ENCODE measurements at regions not wholly inside any gene's neighbourhood (a gene's known extent, or its start where the extent isn't known, plus 50 kb on each side); places are given as distances from the start of the nearest gene placed in this dataset.

GRCh38 chr3:34852844-34853439 lies 786.4 kb upstream of the ARPP21 start:
- H3K27ac ChIP-seq = no peak overlapping the region
- TF ChIP-seq CTCF (conservative IDR thresholded peaks at IDR 0.05) (no peak), ZFX (IDR thresholded peaks at IDR 0.05) (no peak)

- H3K27ac ChIP-seq = no peak overlapping the region
- TF ChIP-seq CTCF (conservative IDR thresholded peaks at IDR 0.05) (no peak), ZFX (IDR thresholded peaks at IDR 0.05) (no peak)
These were observed 783.0 kb upstream of the ARPP21 start for GRCh38 chr3:34856081-34856947.

- no peak overlapping the region for H3K27ac ChIP-seq
- no peak for TF ChIP-seq CTCF (conservative IDR thresholded peaks at IDR 0.05)
- no peak for TF ChIP-seq ZFX (IDR thresholded peaks at IDR 0.05)
These were observed 781.2 kb upstream of the ARPP21 start for GRCh38 chr3:34858067-34858660.

- TF ChIP-seq ZFX (IDR thresholded peaks at IDR 0.05) = no peak
- no peak for TF ChIP-seq CTCF (conservative IDR thresholded peaks at IDR 0.05)
- H3K27ac ChIP-seq = no peak overlapping the region
These were observed 779.6 kb upstream of the ARPP21 start for GRCh38 chr3:34859746-34860145.

- TF ChIP-seq ZFX (IDR thresholded peaks at IDR 0.05) (no peak), CTCF (conservative IDR thresholded peaks at IDR 0.05) (no peak)
These were observed 776.9 kb upstream of the ARPP21 start for GRCh38 chr3:34862456-34862855.

GRCh38 chr3:34863485-34863884 lies 775.8 kb upstream of the ARPP21 start:
- no peak for TF ChIP-seq ZFX (IDR thresholded peaks at IDR 0.05)
- TF ChIP-seq CTCF (conservative IDR thresholded peaks at IDR 0.05) = no peak

More at GRCh38 chr3:34862456-34862855, 776.9 kb upstream of the ARPP21 start:
- H3K27ac ChIP-seq = no peak overlapping the region

GRCh38 chr3:34864011-34864410 lies 775.3 kb upstream of the ARPP21 start:
- TF ChIP-seq CTCF (conservative IDR thresholded peaks at IDR 0.05) (no peak), ZFX (IDR thresholded peaks at IDR 0.05) (no peak)
- no peak overlapping the region for H3K27ac ChIP-seq

More at GRCh38 chr3:34863485-34863884, 775.8 kb upstream of the ARPP21 start:
- H3K27ac ChIP-seq = no peak overlapping the region
